Uterus (tissue), 2 donors: ENCODE measurements at regions not wholly inside any gene's neighbourhood (a gene's known extent, or its start where the extent isn't known, plus 50 kb on each side); places are given as distances from the start of the nearest gene placed in this dataset.

Experiments used
- POLR2A ChIP-seq, 2 donors: fragments of 450-650 bp; IDR thresholded peaks; one replicate each; pipeline ENCODE4 v1.6.1; 2016; ENCODE audit warnings: antibody characterized with exemption in 2 of 2, mild to moderate bottlenecking in 1 of 2, moderate library complexity in 1 of 2
- TF ChIP-seq, protein P1 (sequence below), 4 experiments: fragments of 200-600 bp in 2 of 4; fragments of 450-650 bp in 2 of 4; sonication (generic) in 2 of 4; IDR thresholded peaks; one replicate each; pipeline ENCODE4 v1.5.1; 2016 to 2019; ENCODE audit warnings: antibody characterized with exemption in 4 of 4, mild to moderate bottlenecking in 2 of 4, moderate library complexity in 1 of 4

- TF ChIP-seq POLR2A (IDR thresholded peaks at IDR 0.05) = no peak
- TF ChIP-seq, protein P1, sequence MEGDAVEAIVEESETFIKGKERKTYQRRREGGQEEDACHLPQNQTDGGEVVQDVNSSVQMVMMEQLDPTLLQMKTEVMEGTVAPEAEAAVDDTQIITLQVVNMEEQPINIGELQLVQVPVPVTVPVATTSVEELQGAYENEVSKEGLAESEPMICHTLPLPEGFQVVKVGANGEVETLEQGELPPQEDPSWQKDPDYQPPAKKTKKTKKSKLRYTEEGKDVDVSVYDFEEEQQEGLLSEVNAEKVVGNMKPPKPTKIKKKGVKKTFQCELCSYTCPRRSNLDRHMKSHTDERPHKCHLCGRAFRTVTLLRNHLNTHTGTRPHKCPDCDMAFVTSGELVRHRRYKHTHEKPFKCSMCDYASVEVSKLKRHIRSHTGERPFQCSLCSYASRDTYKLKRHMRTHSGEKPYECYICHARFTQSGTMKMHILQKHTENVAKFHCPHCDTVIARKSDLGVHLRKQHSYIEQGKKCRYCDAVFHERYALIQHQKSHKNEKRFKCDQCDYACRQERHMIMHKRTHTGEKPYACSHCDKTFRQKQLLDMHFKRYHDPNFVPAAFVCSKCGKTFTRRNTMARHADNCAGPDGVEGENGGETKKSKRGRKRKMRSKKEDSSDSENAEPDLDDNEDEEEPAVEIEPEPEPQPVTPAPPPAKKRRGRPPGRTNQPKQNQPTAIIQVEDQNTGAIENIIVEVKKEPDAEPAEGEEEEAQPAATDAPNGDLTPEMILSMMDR (IDR thresholded peaks at IDR 0.05) = no peak
Observed at GRCh38 chr2:129667577-129667976, 311.9 kb upstream of the RAB6C start.
